EH (cell line): ENCODE measurements at regions not wholly inside any gene's neighbourhood (a gene's known extent, or its start where the extent isn't known, plus 50 kb on each side); places are given as distances from the start of the nearest gene placed in this dataset.
A peak's percentile ranks its signal among the peaks of the same experiment; 100 is the strongest.
"Not testable (repeated sequence)": the region's sequence is repeated elsewhere in the genome, so short reads cannot be mapped to it uniquely, and the experiment has no call there.

Experiments
- DNase-seq: peaks from one replicate; pipeline ENCODE4 v3.0.0-alpha.2; 2015; ENCODE audit warnings: low read depth

GRCh38 chr21:34219334-34220060 is 144.3 kb upstream of the KCNE2 start:
- DNase-seq = peak; percentile 22

DNA sequence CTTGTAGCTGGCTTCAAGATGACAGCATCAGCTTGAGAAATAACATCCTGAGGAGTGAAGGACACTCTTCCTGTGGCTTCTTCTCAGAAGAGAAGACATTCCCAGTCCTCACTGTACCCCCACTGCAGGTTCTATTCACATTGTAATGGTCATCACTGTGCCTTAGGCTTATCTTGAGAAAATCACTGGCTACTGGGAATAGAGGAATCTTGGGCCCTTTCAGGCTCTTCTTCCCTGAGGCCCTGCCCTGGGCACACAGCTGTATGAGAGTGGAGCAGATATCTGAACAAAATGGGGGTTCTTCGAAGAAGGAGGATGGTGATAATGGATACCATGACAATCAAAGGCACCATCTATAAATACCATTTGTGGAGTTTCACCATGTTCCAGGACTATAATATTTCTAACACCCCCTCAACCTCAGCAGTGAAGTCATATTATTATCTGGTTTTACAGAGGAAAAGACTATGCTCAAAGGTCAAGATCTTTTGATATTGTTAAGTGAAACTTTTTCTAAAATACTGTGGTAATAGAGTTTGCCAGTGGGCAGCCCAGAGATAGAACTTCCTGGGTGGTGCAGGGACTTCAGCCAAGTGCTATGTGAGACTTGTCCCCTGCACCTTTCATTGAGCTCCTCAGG is 143.1 kb upstream of the KCNE2 start:
- DNase-seq = no peak

- DNase-seq = no peak
Observed at GRCh38 chr21:34221331-34222030, 142.3 kb upstream of the KCNE2 start.

DNA sequence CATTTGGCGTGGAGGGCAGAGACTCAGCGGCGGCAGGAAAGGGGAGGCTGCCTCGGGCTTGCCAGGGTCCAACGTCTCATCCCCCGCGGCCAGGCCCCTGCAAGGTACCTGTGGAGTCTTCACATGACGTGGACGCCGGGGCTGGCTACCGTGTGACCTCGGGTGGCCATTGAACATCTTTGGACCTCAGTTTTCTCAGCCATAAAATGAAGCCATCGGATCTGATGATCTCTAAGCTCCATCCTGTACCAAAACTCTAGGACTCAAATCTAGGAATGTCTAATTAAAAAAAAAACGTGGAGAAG is 141.8 kb upstream of the KCNE2 start:
- no peak for DNase-seq

GRCh38 chr21:34223376-34223775 is 140.4 kb upstream of the KCNE2 start:
- DNase-seq = no peak

DNA sequence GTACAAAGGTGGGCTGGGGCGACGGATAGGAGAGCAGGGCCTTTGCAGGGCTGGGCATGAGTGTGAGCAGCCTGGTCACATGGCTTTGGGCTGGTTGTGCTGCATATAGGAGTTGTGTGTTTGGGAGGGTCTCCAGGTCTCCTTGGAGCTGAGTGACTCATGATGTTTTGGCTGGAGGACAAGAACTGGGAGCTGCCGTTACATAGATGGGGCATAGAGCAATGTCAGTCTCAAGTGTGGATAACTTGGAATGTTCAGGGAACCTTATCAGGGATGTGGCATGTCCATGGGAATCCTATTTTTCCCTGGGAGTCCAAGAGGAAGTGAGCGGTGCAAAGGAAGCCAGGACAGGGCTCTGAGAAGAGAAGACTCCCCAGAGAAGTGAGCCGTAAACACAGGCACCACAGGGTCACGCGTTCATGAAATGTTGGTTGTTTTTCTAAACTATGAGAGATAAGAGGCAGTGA is 136.4 kb upstream of the KCNE2 start:
- peak; percentile 24 for DNase-seq

- DNase-seq = no peak
Observed at GRCh38 chr21:34228792-34229191, 135.0 kb upstream of the KCNE2 start.

DNA sequence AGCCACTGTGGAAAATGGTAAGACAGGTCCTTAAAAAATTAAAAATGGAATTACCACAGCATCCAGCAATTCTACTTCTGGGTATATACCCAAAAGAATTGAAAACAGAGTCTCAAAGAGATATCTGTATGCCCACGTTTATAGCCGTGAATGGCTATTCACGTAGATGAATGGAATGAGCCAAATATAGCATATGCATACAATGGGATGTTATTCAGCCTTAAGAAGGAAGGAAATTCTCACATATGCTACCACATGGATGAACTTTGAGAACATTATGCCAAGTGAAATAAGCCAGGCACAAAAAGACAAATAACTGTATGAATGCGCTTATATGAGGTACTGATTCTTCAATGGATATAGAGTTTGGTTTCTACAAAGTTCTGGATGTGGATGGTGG is 134.5 kb upstream of the KCNE2 start:
- no peak for DNase-seq

- DNase-seq = not testable (repeated sequence)
Observed at GRCh38 chr21:34233741-34234140, 130.1 kb upstream of the KCNE2 start.

DNA sequence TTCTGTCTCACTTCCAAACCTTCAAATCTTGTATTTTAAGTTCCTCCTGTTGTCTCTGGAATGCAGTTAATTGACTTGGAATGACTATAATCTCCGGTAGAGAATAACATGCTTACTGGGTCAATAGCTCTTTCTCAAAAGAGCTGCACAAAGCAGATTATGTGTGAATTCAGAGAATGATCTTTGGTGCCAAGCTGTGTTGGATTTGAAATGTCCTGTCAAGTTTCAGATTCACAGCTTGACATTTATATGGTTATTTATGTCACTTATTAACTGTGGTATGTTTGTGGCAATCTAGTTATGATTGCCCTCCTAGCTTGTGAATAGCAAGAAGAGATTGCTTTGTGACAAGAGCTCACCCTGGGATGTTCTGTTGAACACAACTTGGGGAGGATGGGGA is 128.3 kb upstream of the KCNE2 start:
- DNase-seq = no peak

DNA sequence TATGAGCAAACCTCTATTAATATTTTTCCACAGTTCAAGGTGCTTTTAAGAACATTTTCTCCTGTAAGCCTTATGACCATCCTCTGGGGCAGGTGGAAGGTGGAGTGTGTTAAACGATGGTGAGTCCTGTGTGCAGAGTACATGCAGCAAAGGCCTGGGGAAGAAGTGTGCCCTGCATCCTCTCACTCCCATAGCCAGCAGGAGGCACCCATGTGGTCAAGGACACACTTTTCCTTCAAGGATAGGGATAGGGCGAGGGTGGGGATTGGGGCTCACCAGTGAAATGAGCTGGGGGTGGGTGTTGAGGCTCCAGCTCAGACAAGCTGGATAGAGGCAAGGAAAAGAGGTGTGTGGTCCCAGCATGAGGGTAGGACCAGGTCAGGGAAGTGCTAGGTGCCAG is 120.8 kb upstream of the KCNE2 start:
- DNase-seq = no peak

GRCh38 chr21:34243562-34243961 is 120.2 kb upstream of the KCNE2 start:
- DNase-seq = peak; percentile 33

DNA sequence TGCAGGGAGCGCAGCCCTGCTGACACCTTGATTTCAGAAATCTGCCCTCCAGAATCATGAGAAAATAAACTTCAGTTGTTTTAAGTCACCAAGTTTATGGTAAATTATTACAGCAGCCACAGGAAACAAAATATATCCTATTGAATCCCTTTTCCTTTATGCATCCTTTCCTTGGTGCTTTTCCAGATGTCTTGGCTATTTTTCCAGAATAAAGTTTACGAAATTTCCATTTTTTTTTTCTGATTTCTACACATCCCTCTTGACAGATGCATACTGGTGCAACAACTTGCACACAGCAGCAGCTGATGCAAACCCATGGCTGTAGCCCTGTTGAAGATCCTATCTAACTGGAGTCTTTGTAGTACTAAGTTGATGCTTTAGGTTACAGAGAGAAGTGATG is 111.1 kb upstream of the KCNE2 start:
- no peak for DNase-seq

DNA sequence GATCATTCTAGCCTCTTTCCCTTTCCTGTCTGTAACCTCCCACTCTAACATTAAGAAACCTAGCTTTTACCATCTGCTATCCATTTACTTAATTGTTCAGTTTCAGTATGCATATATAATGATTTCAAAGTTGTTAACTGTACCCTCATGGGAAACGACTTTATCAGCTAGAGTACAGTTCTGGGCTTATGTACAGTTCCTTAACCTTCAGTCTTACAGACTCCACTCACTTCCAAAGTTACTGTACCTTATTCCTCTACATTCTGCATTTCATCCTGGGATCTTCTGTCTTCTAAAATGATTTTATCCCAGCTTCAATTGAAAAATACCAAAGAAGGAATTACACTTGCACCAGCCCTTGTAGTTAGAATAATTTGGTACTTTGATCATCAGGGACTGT is 108.7 kb upstream of the KCNE2 start:
- no peak for DNase-seq

GRCh38 chr21:34260277-34261008 is 103.4 kb upstream of the KCNE2 start:
- DNase-seq = no peak

- no peak for DNase-seq
Observed at GRCh38 chr21:34261841-34262468, 101.9 kb upstream of the KCNE2 start.

GRCh38 chr21:34262469-34262845 is 101.3 kb upstream of the KCNE2 start:
- DNase-seq = no peak

DNA sequence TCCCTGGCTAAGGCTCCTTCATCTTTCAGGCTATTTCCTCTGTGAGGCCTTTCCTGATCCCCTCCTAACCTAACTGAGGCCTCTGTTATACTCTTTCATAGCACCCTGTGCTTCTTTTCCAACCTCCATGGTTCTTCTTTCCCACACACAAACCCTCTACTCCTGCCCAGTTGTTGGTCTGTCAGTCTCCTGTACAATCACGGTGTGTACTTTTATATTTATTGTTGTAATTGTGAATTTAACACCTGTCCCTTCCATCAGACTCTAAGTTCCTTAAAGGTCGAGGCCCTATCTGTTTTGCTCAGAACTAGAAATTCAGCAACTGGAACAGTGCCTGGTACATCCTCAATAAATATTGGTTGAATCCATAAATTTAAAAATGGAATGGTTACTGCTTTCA is 100.2 kb upstream of the KCNE2 start:
- no peak for DNase-seq

DNA sequence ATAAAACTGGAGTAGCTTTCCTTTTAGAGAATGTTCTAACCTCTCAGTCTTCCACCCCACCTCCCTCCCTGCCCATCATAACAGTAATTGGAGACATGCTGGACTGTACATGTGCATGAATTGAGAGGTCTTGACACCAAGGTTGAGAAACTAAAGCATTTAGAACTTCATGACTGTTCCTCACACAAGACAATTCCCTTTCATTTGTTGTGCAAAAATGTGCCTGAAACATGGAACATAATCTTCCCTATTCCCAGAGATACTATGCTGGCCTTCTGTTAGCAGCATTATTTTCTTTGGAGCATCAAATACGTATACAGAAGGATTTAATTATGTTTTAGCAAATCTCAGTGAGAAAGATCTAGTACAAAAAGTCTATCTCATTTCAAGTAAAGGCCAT is 97.5 kb upstream of the KCNE2 start:
- DNase-seq = no peak

DNA sequence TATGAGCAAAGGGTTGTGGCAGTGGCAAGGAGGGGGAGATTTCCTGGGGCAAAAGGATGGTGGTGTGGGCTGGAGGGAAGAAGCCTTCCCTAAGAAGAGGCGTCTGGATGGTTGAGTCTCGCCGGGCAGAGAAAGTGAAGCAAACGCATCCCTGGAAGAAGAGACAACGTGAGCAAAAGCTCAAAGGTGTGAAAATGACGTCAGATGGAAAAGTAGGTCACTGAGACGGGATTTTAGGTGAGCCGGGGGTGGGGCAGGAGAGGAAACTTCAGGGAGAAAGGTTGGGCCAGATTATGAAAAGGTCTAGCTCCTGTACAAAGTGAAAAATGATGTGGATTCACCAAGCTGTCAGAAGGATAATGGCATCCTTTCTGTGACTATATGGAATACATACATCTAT is 95.3 kb upstream of the KCNE2 start:
- DNase-seq = no peak

- no peak for DNase-seq
Observed at GRCh38 chr21:34270411-34270810, 93.4 kb upstream of the KCNE2 start.

DNA sequence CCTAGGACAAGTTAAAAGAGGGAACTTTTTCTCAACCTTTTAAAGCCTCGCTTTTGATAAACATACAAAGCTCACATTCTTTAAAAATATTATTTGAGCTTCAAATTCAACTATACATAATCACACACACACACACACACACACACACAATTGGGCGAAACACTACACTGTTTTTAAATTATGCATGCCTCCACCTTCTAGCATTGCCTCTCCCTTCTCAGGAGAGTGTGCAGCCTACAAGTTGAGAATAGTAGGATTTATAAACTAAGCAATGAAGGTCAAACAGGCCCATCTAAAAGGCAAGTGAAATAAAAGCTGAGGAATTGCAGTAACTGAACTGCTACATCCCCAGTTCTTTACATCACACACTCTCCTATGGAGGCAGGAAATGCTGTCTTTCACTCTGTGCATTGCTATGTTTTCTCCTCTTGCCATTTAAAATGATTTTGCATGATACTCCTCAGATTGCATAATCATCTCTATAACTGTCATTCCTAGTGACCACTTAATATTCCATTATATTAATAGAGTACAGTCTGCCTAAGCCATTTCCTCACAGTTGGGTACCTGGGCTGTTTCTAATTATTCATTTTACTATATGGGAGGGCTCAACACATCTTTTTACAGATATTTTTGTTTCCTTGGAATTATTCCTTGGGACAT is 92.5 kb upstream of the KCNE2 start:
- no peak for DNase-seq
